ENCODE measurements at regions not wholly inside any gene's neighbourhood (a gene's known extent, or its start where the extent isn't known, plus 50 kb on each side); places are given as distances from the start of the nearest gene placed in this dataset.

GRCh38 chr6:80467408-80467807 is 360.9 kb downstream of the BCKDHB start:
- no peak for TF ChIP-seq CTCF (IDR thresholded peaks at IDR 0.05)
- TF ChIP-seq POLR2A (IDR thresholded peaks at IDR 0.05; ENCODE audit: low read depth) = no peak
- no peak for TF ChIP-seq EP300 (IDR thresholded peaks at IDR 0.05)
- no peak for TF ChIP-seq POLR2AphosphoS5 (IDR thresholded peaks at IDR 0.05)

Data from esophagus muscularis mucosa (tissue), 4 donors.